NCI-H748 (cell line): ENCODE measurements at regions not wholly inside any gene's neighbourhood (a gene's known extent, or its start where the extent isn't known, plus 50 kb on each side); places are given as distances from the start of the nearest gene placed in this dataset.
A peak's percentile ranks its signal among the peaks of the same experiment; 100 is the strongest.

Source experiments
- DNase-seq: peaks from one replicate; lab custom pipeline; 2025; ENCODE audit not compliant: unreplicated experiment; lab: John Stamatoyannopoulos, UW

- no peak for DNase-seq
These were observed 639.0 kb downstream of the BCOR start for GRCh38 chrX:39458779-39459178.

- DNase-seq = no peak
These were observed 638.6 kb downstream of the BCOR start for GRCh38 chrX:39459204-39459603.

GRCh38 chrX:39459952-39460351, 637.8 kb downstream of the BCOR start:
- DNase-seq = peak; percentile 89

- no peak for DNase-seq
These were observed 637.3 kb downstream of the BCOR start for GRCh38 chrX:39460499-39460898.

- no peak for DNase-seq
These were observed 634.9 kb downstream of the BCOR start for GRCh38 chrX:39462835-39463234.

- DNase-seq = no peak
These were observed 633.5 kb downstream of the BCOR start for GRCh38 chrX:39464253-39464652.

- DNase-seq = no peak
These were observed 632.3 kb downstream of the BCOR start for GRCh38 chrX:39465467-39465866.

GRCh38 chrX:39465906-39466305, 631.9 kb downstream of the BCOR start:
- DNase-seq = no peak

- DNase-seq = no peak
These were observed 628.6 kb downstream of the BCOR start for GRCh38 chrX:39469126-39469525.

- no peak for DNase-seq
These were observed 627.0 kb downstream of the BCOR start for GRCh38 chrX:39470588-39471407.

- no peak for DNase-seq
These were observed 625.6 kb downstream of the BCOR start for GRCh38 chrX:39472161-39472560.

- DNase-seq = no peak
These were observed 623.9 kb downstream of the BCOR start for GRCh38 chrX:39473812-39474211.

GRCh38 chrX:39475372-39475771, 622.4 kb downstream of the BCOR start:
- DNase-seq = peak; percentile 32

GRCh38 chrX:39476604-39477021, 621.1 kb downstream of the BCOR start:
- no peak for DNase-seq

- no peak for DNase-seq
These were observed 620.6 kb downstream of the BCOR start for GRCh38 chrX:39477031-39477761.

- DNase-seq = peak; percentile 92
These were observed 620.0 kb downstream of the BCOR start for GRCh38 chrX:39477762-39478120.

- no peak for DNase-seq
These were observed 617.9 kb downstream of the BCOR start for GRCh38 chrX:39479856-39480255.

- peak; percentile 52 for DNase-seq
These were observed 616.8 kb downstream of the BCOR start for GRCh38 chrX:39480963-39481362.

GRCh38 chrX:39481621-39482020, 616.1 kb downstream of the BCOR start:
- DNase-seq = no peak

GRCh38 chrX:39484159-39485068, 613.3 kb downstream of the BCOR start:
- no peak for DNase-seq

GRCh38 chrX:39487166-39487968, 610.4 kb downstream of the BCOR start:
- DNase-seq = no peak
